ENCODE measurements at regions not wholly inside any gene's neighbourhood (a gene's known extent, or its start where the extent isn't known, plus 50 kb on each side); places are given as distances from the start of the nearest gene placed in this dataset.
"Not testable (repeated sequence)": the region's sequence is repeated elsewhere in the genome, so short reads cannot be mapped to it uniquely, and the experiment has no call there.

GRCh38 chr17:52965856-52966255 is 807.3 kb upstream of the CA10 start:
- no peak for TF ChIP-seq CTCF (conservative IDR thresholded peaks at IDR 0.05; ENCODE audit: low read depth, low read length)
- Histone ChIP-seq H3K4me3 (IDR thresholded peaks at IDR 0.05; ENCODE audit: insufficient read depth, low read depth, low read length) (no peak overlapping the region), H3K9ac (no peak overlapping the region), H3K4me2 (no peak overlapping the region), H3K4me1 (ENCODE audit: low read depth, poor library complexity, severe bottlenecking) (no peaks in the 10 kb centered on the region), H3K27ac (no peak overlapping the region), H4K20me1 (ENCODE audit: insufficient read depth) (no peaks in the 10 kb centered on the region), H2AFZ (ENCODE audit: low read depth) (no peak overlapping the region), H3K79me2 (ENCODE audit: insufficient read depth, low read depth) (no peaks in the 10 kb centered on the region), H3K36me3 (ENCODE audit: insufficient read depth) (no peaks in the 10 kb centered on the region), H3K27me3 (ENCODE audit: insufficient read depth, low read depth) (no peaks in the 10 kb centered on the region)

- not testable (repeated sequence) for H3K4me3 ChIP-seq (IDR thresholded peaks at IDR 0.05; ENCODE audit: insufficient read depth, low read depth, low read length); H3K27me3 ChIP-seq (ENCODE audit: insufficient read depth, low read depth); H3K4me2 ChIP-seq; H2AFZ ChIP-seq (ENCODE audit: low read depth); H3K9ac ChIP-seq; H3K4me1 ChIP-seq (ENCODE audit: low read depth, poor library complexity, severe bottlenecking); H3K27ac ChIP-seq; H4K20me1 ChIP-seq (ENCODE audit: insufficient read depth); H3K79me2 ChIP-seq (ENCODE audit: insufficient read depth, low read depth); H3K36me3 ChIP-seq (ENCODE audit: insufficient read depth)
Measured at GRCh38 chr17:52961751-52962150, 803.2 kb upstream of the CA10 start.

GRCh38 chr17:52957411-52957810 is 798.9 kb upstream of the CA10 start:
- Histone ChIP-seq H4K20me1 (ENCODE audit: insufficient read depth) (no peaks in the 10 kb centered on the region), H2AFZ (ENCODE audit: low read depth) (no peak overlapping the region), H3K4me3 (IDR thresholded peaks at IDR 0.05; ENCODE audit: insufficient read depth, low read depth, low read length) (no peak overlapping the region), H3K79me2 (ENCODE audit: insufficient read depth, low read depth) (no peaks in the 10 kb centered on the region), H3K4me1 (ENCODE audit: low read depth, poor library complexity, severe bottlenecking) (no peaks in the 10 kb centered on the region), H3K36me3 (ENCODE audit: insufficient read depth) (no peaks in the 10 kb centered on the region), H3K4me2 (no peak overlapping the region), H3K9ac (no peak overlapping the region), H3K27ac (no peak overlapping the region), H3K27me3 (ENCODE audit: insufficient read depth, low read depth) (no peaks in the 10 kb centered on the region)
- no peak for TF ChIP-seq CTCF (conservative IDR thresholded peaks at IDR 0.05; ENCODE audit: low read depth, low read length)

- no peaks in the 10 kb centered on the region for H3K4me1 ChIP-seq (ENCODE audit: low read depth, poor library complexity, severe bottlenecking)
- H3K4me2 ChIP-seq, result no peak overlapping the region
- no peak overlapping the region for H3K27ac ChIP-seq
- no peak overlapping the region for H3K4me3 ChIP-seq (IDR thresholded peaks at IDR 0.05; ENCODE audit: insufficient read depth, low read depth, low read length)
- H3K79me2 ChIP-seq (ENCODE audit: insufficient read depth, low read depth), result no peaks in the 10 kb centered on the region
- no peaks in the 10 kb centered on the region for H3K27me3 ChIP-seq (ENCODE audit: insufficient read depth, low read depth)
- no peak overlapping the region for H3K9ac ChIP-seq
- no peaks in the 10 kb centered on the region for H4K20me1 ChIP-seq (ENCODE audit: insufficient read depth)
- no peak for TF ChIP-seq CTCF (conservative IDR thresholded peaks at IDR 0.05; ENCODE audit: low read depth, low read length)
- no peak overlapping the region for H2AFZ ChIP-seq (ENCODE audit: low read depth)
- no peaks in the 10 kb centered on the region for H3K36me3 ChIP-seq (ENCODE audit: insufficient read depth)
Measured at GRCh38 chr17:52947418-52947817, 788.9 kb upstream of the CA10 start.

GRCh38 chr17:52938623-52939230 is 780.2 kb upstream of the CA10 start:
- no peaks in the 10 kb centered on the region for H3K79me2 ChIP-seq (ENCODE audit: insufficient read depth, low read depth)
- H2AFZ ChIP-seq (ENCODE audit: low read depth), result no peak overlapping the region
- H3K4me1 ChIP-seq (ENCODE audit: low read depth, poor library complexity, severe bottlenecking), result no peaks in the 10 kb centered on the region
- H3K9ac ChIP-seq, result no peak overlapping the region
- no peaks in the 10 kb centered on the region for H3K27me3 ChIP-seq (ENCODE audit: insufficient read depth, low read depth)
- H3K27ac ChIP-seq, result no peak overlapping the region
- no peak overlapping the region for H3K4me2 ChIP-seq
- no peaks in the 10 kb centered on the region for H3K36me3 ChIP-seq (ENCODE audit: insufficient read depth)
- no peak overlapping the region for H3K4me3 ChIP-seq (IDR thresholded peaks at IDR 0.05; ENCODE audit: insufficient read depth, low read depth, low read length)
- no peak for TF ChIP-seq CTCF (conservative IDR thresholded peaks at IDR 0.05; ENCODE audit: low read depth, low read length)
- no peaks in the 10 kb centered on the region for H4K20me1 ChIP-seq (ENCODE audit: insufficient read depth)
